ENCODE measurements at regions not wholly inside any gene's neighbourhood (a gene's known extent, or its start where the extent isn't known, plus 50 kb on each side); places are given as distances from the start of the nearest gene placed in this dataset.

- H3K9me2 ChIP-seq (replicated peaks; ENCODE audit: insufficient read depth, low read length): no peaks in the 10 kb centered on the region
- TF ChIP-seq, protein P1, sequence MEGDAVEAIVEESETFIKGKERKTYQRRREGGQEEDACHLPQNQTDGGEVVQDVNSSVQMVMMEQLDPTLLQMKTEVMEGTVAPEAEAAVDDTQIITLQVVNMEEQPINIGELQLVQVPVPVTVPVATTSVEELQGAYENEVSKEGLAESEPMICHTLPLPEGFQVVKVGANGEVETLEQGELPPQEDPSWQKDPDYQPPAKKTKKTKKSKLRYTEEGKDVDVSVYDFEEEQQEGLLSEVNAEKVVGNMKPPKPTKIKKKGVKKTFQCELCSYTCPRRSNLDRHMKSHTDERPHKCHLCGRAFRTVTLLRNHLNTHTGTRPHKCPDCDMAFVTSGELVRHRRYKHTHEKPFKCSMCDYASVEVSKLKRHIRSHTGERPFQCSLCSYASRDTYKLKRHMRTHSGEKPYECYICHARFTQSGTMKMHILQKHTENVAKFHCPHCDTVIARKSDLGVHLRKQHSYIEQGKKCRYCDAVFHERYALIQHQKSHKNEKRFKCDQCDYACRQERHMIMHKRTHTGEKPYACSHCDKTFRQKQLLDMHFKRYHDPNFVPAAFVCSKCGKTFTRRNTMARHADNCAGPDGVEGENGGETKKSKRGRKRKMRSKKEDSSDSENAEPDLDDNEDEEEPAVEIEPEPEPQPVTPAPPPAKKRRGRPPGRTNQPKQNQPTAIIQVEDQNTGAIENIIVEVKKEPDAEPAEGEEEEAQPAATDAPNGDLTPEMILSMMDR (IDR thresholded peaks at IDR 0.05; ENCODE audit: insufficient read depth, low read length, poor library complexity, severe bottlenecking): no peak
- no peak for TF ChIP-seq EZH2phosphoT487 (conservative IDR thresholded peaks at IDR 0.05; ENCODE audit: low read length)
- H2AFZ ChIP-seq (ENCODE audit: low read depth, low read length, severe bottlenecking): no peak overlapping the region
- no peak overlapping the region for H3K4me2 ChIP-seq (ENCODE audit: low read depth, low read length, poor library complexity, severe bottlenecking)
- H3K79me2 ChIP-seq (ENCODE audit: insufficient read depth, low read length): no peaks in the 10 kb centered on the region
- H3K27ac ChIP-seq (ENCODE audit: low read depth, low read length): no peak overlapping the region
- H3K27me3 ChIP-seq (ENCODE audit: low read length): no peaks in the 10 kb centered on the region
- no peaks in the 10 kb centered on the region for H4K20me1 ChIP-seq (ENCODE audit: low read depth, low read length)
- H3K9me3 ChIP-seq (ENCODE audit: insufficient read depth, low read length): no peaks in the 10 kb centered on the region
- no peak overlapping the region for H3K4me3 ChIP-seq (ENCODE audit: insufficient read depth, low read length, poor library complexity, severe bottlenecking)
- no peaks in the 10 kb centered on the region for H3F3A ChIP-seq (ENCODE audit: insufficient read depth)
- H3K36me3 ChIP-seq (ENCODE audit: low read length): no peaks in the 10 kb centered on the region
- H3K9ac ChIP-seq (ENCODE audit: low read length): no peak overlapping the region
Measured at GRCh38 chr2:53438100-53438499, 329.5 kb upstream of the CHAC2 start.

DNA sequence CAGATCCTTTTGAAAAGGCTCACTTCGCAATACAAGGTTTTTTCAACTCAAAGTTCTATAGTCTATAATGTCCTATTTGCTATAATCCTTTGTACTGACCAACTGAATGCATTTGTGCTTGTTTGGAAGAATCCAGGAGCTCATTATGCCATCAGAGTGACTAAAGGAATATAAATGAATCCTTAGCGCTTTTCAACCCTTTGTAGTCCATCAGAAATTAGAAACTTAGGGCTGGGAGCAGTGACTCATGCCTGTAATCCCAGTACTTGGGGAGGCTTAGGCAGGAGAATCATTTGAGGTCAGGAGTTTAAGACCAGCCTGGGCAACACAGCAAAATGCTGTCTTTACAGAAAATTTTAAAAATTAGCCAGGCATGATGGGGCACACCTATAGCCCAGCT, 330.2 kb upstream of the CHAC2 start:
- Histone ChIP-seq H4K20me1 (ENCODE audit: low read depth, low read length) (no peaks in the 10 kb centered on the region), H3K4me3 (ENCODE audit: insufficient read depth, low read length, poor library complexity, severe bottlenecking) (no peak overlapping the region), H3K9ac (ENCODE audit: low read length) (no peak overlapping the region), H3K79me2 (ENCODE audit: insufficient read depth, low read length) (no peaks in the 10 kb centered on the region), H3K9me2 (replicated peaks; ENCODE audit: insufficient read depth, low read length) (no peaks in the 10 kb centered on the region), H3K4me2 (ENCODE audit: low read depth, low read length, poor library complexity, severe bottlenecking) (no peak overlapping the region), H3K36me3 (ENCODE audit: low read length) (no peaks in the 10 kb centered on the region), H3K9me3 (ENCODE audit: insufficient read depth, low read length) (no peaks in the 10 kb centered on the region), H2AFZ (ENCODE audit: low read depth, low read length, severe bottlenecking) (no peak overlapping the region), H3K27me3 (ENCODE audit: low read length) (no peaks in the 10 kb centered on the region), H3F3A (ENCODE audit: insufficient read depth) (no peaks in the 10 kb centered on the region), H3K27ac (ENCODE audit: low read depth, low read length) (no peak overlapping the region)
- no peak for TF ChIP-seq EZH2phosphoT487 (conservative IDR thresholded peaks at IDR 0.05; ENCODE audit: low read length)
- TF ChIP-seq, protein P1 (IDR thresholded peaks at IDR 0.05; ENCODE audit: insufficient read depth, low read length, poor library complexity, severe bottlenecking): no peak

GRCh38 chr2:53436882-53437281, 330.7 kb upstream of the CHAC2 start:
- Histone ChIP-seq H3K9ac (ENCODE audit: low read length) (no peak overlapping the region), H3K4me2 (ENCODE audit: low read depth, low read length, poor library complexity, severe bottlenecking) (no peak overlapping the region), H3K36me3 (ENCODE audit: low read length) (no peaks in the 10 kb centered on the region)

More at GRCh38 chr2:53436882-53437281, 330.7 kb upstream of the CHAC2 start:
- H3K9me2 ChIP-seq (replicated peaks; ENCODE audit: insufficient read depth, low read length): no peaks in the 10 kb centered on the region
- no peak for TF ChIP-seq EZH2phosphoT487 (conservative IDR thresholded peaks at IDR 0.05; ENCODE audit: low read length)
- TF ChIP-seq, protein P1 (IDR thresholded peaks at IDR 0.05; ENCODE audit: insufficient read depth, low read length, poor library complexity, severe bottlenecking): no peak
- H3K4me3 ChIP-seq (ENCODE audit: insufficient read depth, low read length, poor library complexity, severe bottlenecking): no peak overlapping the region
- no peak overlapping the region for H2AFZ ChIP-seq (ENCODE audit: low read depth, low read length, severe bottlenecking)
- no peaks in the 10 kb centered on the region for H3K27me3 ChIP-seq (ENCODE audit: low read length)
- no peaks in the 10 kb centered on the region for H3K79me2 ChIP-seq (ENCODE audit: insufficient read depth, low read length)
- H3K9me3 ChIP-seq (ENCODE audit: insufficient read depth, low read length): no peaks in the 10 kb centered on the region
- no peaks in the 10 kb centered on the region for H3F3A ChIP-seq (ENCODE audit: insufficient read depth)
- no peak overlapping the region for H3K27ac ChIP-seq (ENCODE audit: low read depth, low read length)
- H4K20me1 ChIP-seq (ENCODE audit: low read depth, low read length): no peaks in the 10 kb centered on the region

Data from SU-DHL-6 (cell line).